ENCODE measurements at regions not wholly inside any gene's neighbourhood (a gene's known extent, or its start where the extent isn't known, plus 50 kb on each side); places are given as distances from the start of the nearest gene placed in this dataset.

GRCh38 chr10:109418795-109419194 lies 504.5 kb downstream of the XPNPEP1 start:
- intact Hi-C loops (cut with micrococcal nuclease): no loop called here
- no peak overlapping the region for H3K27ac ChIP-seq (ENCODE audit: low read length)
- DNase-seq (no peak), ATAC-seq (no peak)
- ChIA-PET CTCF (no interaction called here), POLR2A (ENCODE audit: unreplicated experiment) (no interaction called here)
- no peaks in the 10 kb centered on the region for H4K20me1 ChIP-seq (ENCODE audit: low read length)
- H3K4me1 ChIP-seq (ENCODE audit: insufficient read depth, low read length): no peaks in the 10 kb centered on the region; the same call in 1 of the 2 replicates
- BruUV-seq (replicated peaks): no TSS peak
- no peaks in the 10 kb centered on the region for H3K9me3 ChIP-seq (ENCODE audit: low read length)
- H3F3A ChIP-seq (ENCODE audit: low read length, unreplicated experiment): no peaks in the 10 kb centered on the region
- no peaks in the 10 kb centered on the region for H3K79me2 ChIP-seq (ENCODE audit: low read length)
- H3K9me2 ChIP-seq (replicated peaks; ENCODE audit: low read length): no peaks in the 10 kb centered on the region
- H3K4me3 ChIP-seq (ENCODE audit: low read length): no peak overlapping the region
- H3K36me3 ChIP-seq (ENCODE audit: low read depth, low read length): no peaks in the 10 kb centered on the region
- H3K9ac ChIP-seq (ENCODE audit: low read length): no peak overlapping the region
- H3K4me2 ChIP-seq (ENCODE audit: low read length): no peak overlapping the region
- no peaks in the 10 kb centered on the region for H3K27me3 ChIP-seq (ENCODE audit: low read length)
- TF ChIP-seq EZH2 (IDR thresholded peaks at IDR 0.05; ENCODE audit: low read length, unreplicated experiment) (no peak), EZH2phosphoT487 (IDR thresholded peaks at IDR 0.05; ENCODE audit: borderline replicate concordance, low read length) (no peak), CTCF (conservative IDR thresholded peaks at IDR 0.05; ENCODE audit: low read depth, low read length) (no peak)
- H2AFZ ChIP-seq (ENCODE audit: low read length): no peak overlapping the region

GRCh38 chr10:109417803-109418202 lies 505.5 kb downstream of the XPNPEP1 start:
- DNase-seq (no peak), ATAC-seq (no peak)
- BruUV-seq (replicated peaks): no TSS peak
- Histone ChIP-seq H3K9me2 (replicated peaks; ENCODE audit: low read length) (no peaks in the 10 kb centered on the region), H3K9ac (ENCODE audit: low read length) (no peak overlapping the region), H3K4me2 (ENCODE audit: low read length) (no peak overlapping the region), H3K27me3 (ENCODE audit: low read length) (no peaks in the 10 kb centered on the region), H4K20me1 (ENCODE audit: low read length) (no peaks in the 10 kb centered on the region), H3K79me2 (ENCODE audit: low read length) (no peaks in the 10 kb centered on the region), H3K9me3 (ENCODE audit: low read length) (no peaks in the 10 kb centered on the region), H2AFZ (ENCODE audit: low read length) (no peak overlapping the region), H3K36me3 (ENCODE audit: low read depth, low read length) (no peaks in the 10 kb centered on the region), H3K27ac (ENCODE audit: low read length) (no peak overlapping the region), H3F3A (ENCODE audit: low read length, unreplicated experiment) (no peaks in the 10 kb centered on the region), H3K4me3 (ENCODE audit: low read length) (no peak overlapping the region), H3K4me1 (ENCODE audit: insufficient read depth, low read length) (no peaks in the 10 kb centered on the region; the same call in 1 of the 2 replicates)
- ChIA-PET CTCF (no interaction called here), POLR2A (ENCODE audit: unreplicated experiment) (no interaction called here)
- TF ChIP-seq EZH2 (IDR thresholded peaks at IDR 0.05; ENCODE audit: low read length, unreplicated experiment) (no peak), EZH2phosphoT487 (IDR thresholded peaks at IDR 0.05; ENCODE audit: borderline replicate concordance, low read length) (no peak), CTCF (conservative IDR thresholded peaks at IDR 0.05; ENCODE audit: low read depth, low read length) (no peak)
- intact Hi-C loops (cut with micrococcal nuclease): no loop called here

DNA sequence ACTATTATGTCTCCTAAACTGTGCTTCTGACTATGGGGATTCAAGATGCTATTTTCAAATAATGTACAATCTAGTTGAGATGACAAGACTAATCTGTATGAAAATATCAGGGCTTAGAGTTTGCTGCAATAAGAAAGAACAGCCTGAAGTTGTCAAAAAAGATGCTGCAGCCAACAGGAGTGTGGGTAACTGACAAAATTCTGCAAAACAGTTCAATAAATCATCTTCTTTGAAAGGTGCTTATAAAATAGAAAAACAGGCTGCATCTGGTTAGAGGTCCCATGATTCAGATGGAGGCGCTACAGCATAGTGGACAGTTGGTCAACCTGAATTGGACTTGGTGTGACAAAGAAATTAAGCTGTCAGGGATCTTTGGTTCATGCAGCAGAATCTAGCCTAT lies 511.0 kb downstream of the XPNPEP1 start:
- Histone ChIP-seq H3F3A (ENCODE audit: low read length, unreplicated experiment) (no peaks in the 10 kb centered on the region), H3K9me2 (replicated peaks; ENCODE audit: low read length) (no peaks in the 10 kb centered on the region), H3K36me3 (ENCODE audit: low read depth, low read length) (no peaks in the 10 kb centered on the region), H3K27ac (ENCODE audit: low read length) (no peak overlapping the region), H4K20me1 (ENCODE audit: low read length) (no peaks in the 10 kb centered on the region), H2AFZ (ENCODE audit: low read length) (no peak overlapping the region), H3K79me2 (ENCODE audit: low read length) (no peaks in the 10 kb centered on the region), H3K4me3 (ENCODE audit: low read length) (no peak overlapping the region), H3K9me3 (ENCODE audit: low read length) (no peaks in the 10 kb centered on the region), H3K4me2 (ENCODE audit: low read length) (no peak overlapping the region), H3K27me3 (ENCODE audit: low read length) (no peaks in the 10 kb centered on the region), H3K9ac (ENCODE audit: low read length) (no peak overlapping the region), H3K4me1 (ENCODE audit: insufficient read depth, low read length) (no peaks in the 10 kb centered on the region; the same call in 1 of the 2 replicates)
- BruUV-seq (replicated peaks): no TSS peak
- DNase-seq: no peak
- ChIA-PET POLR2A (ENCODE audit: unreplicated experiment) (no interaction called here), CTCF (no interaction called here)
- no peak for TF ChIP-seq EZH2phosphoT487 (IDR thresholded peaks at IDR 0.05; ENCODE audit: borderline replicate concordance, low read length)
- no peak for TF ChIP-seq EZH2 (IDR thresholded peaks at IDR 0.05; ENCODE audit: low read length, unreplicated experiment)
- no peak for TF ChIP-seq CTCF (conservative IDR thresholded peaks at IDR 0.05; ENCODE audit: low read depth, low read length)
- intact Hi-C loops (cut with micrococcal nuclease): no loop called here
- ATAC-seq: no peak
